Transverse colon (tissue), 4 donors: ENCODE measurements at regions not wholly inside any gene's neighbourhood (a gene's known extent, or its start where the extent isn't known, plus 50 kb on each side); places are given as distances from the start of the nearest gene placed in this dataset.

Source experiments
- DNase-seq: peaks from one replicate; pipeline ENCODE4 v3.0.0-alpha.2; 2019
- H3K27ac ChIP-seq, 4 donors: fragments of 200-600 bp; sonication (generic); 2 replicates each; pipeline ENCODE4 v1.5.1; 2016 to 2018; ENCODE audit warnings: inconsistent platforms in 4 of 4
- H3K27me3 ChIP-seq: fragments of 200-600 bp; sonication (generic); 2 replicates; pipeline ENCODE4 v1.5.1; 2017; ENCODE audit warnings: inconsistent platforms
- H3K36me3 ChIP-seq, 4 donors: fragments of 200-600 bp; sonication (generic); 2 replicates each; pipeline ENCODE4 v1.5.1; 2017 to 2019; ENCODE audit warnings: inconsistent platforms in 4 of 4
- H3K4me1 ChIP-seq, 4 donors: fragments of 200-600 bp; sonication (generic); 2 replicates each; pipeline ENCODE4 v1.5.1; 2017 to 2020; ENCODE audit warnings: inconsistent platforms in 4 of 4
- H3K4me3 ChIP-seq, 4 donors: fragments of 200-600 bp; sonication (generic); 1 replicate in 1 of 4; 2 replicates in 3 of 4; pipeline versions ENCODE4 v1.5.1 to v1.6.1; 2017 to 2019; ENCODE audit warnings: inconsistent platforms in 4 of 4
- H3K9me3 ChIP-seq, 2 donors: fragments of 200-600 bp; sonication (generic); 2 replicates each; pipeline ENCODE4 v1.5.1; 2017 to 2019; ENCODE audit warnings: inconsistent platforms in 2 of 2
- CTCF ChIP-seq, 5 experiments: fragments of 200-600 bp in 3 of 5; fragments of 450-650 bp in 2 of 5; sonication (generic) in 3 of 5; IDR thresholded peaks; 1 replicate in 2 of 5; 2 replicates in 3 of 5; pipeline ENCODE4 v1.5.1; 2016 to 2017; ENCODE audit warnings: antibody characterized with exemption in 5 of 5, inconsistent platforms in 3 of 5, mild to moderate bottlenecking in 2 of 5, moderate library complexity in 1 of 5
- EP300 ChIP-seq: sonication (generic); formaldehyde crosslinking; IDR thresholded peaks from one replicate; pipeline ENCODE4 v1.6.1; 2017; ENCODE audit warnings: antibody characterized with exemption, low read depth
- POLR2A ChIP-seq: fragments of 450-650 bp; IDR thresholded peaks from one replicate; pipeline ENCODE4 v1.6.1; 2016; ENCODE audit warnings: antibody characterized with exemption, mild to moderate bottlenecking, moderate library complexity
- POLR2AphosphoS5 ChIP-seq, 3 donors: sonication (generic); formaldehyde crosslinking; IDR thresholded peaks; one replicate each; pipeline ENCODE4 v1.6.1; 2016; ENCODE audit warnings: antibody characterized with exemption in 3 of 3
- WGBS, 2 donors: methylation state at CpG; one replicate each; pipeline ENCODE4 v1.1.5; 2018; ENCODE audit warnings: low coverage in 1 of 2; 5-methylcytosine and 5-hydroxymethylcytosine counted together
- in situ Hi-C, 4 donors: fragments of 200-750 bp; cut with MboI; loops; one replicate each; pipeline versions ENCODE4 v1.15.0 to v1.15.1; 2017; ENCODE audit warnings: low sequenced_read_pairs in 3 of 4, low pct_ligation_motif_present in 1 of 4, low pct_unique_long_range_greater_than_20kb in 1 of 4
- intact Hi-C: fragments of 100-400 bp; cut with DNase I; formaldehyde crosslinking; loops from one replicate; pipeline ENCODE4 v1.15.1; 2023; ENCODE audit warnings: low total_unique reads

DNA sequence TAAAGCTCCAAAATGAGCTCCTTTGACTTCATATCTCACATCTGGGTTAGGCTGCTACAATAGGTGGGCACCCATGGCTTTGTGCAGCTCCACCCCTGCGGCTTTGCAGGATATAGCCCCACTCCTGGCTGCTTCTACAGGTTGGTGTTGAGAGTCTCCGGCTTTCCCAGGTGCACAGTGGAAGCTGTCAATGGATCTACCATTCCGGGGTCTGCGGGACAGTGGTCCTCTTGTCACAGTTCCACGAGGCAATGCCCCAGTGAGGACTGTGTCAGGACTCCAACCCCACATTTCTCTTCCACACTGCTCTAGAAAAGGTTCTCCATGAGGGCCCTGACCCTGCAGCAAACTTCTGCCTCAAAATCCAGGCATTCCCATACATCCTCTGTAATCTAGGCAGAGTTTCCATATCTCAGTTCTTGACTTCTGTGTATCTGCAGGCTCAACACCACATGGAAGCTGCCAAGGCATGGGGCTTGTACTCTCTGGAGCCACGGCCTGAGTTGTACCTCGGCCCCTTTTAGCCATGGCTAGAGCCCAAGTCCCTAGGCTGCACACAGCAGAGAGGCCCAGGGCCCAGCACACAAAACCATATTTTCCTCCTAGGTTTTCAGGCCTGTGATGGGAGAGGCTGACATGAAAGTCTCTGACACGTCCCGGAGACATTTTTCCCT lies 342.8 kb downstream of the FAM47B start:
- Histone ChIP-seq H3K4me1 (no peaks in the 10 kb centered on the region), H3K27me3 (no peaks in the 10 kb centered on the region), H3K27ac (no peak overlapping the region), H3K36me3 (no peaks in the 10 kb centered on the region), H3K4me3 (no peak overlapping the region), H3K9me3 (no peaks in the 10 kb centered on the region)
- intact Hi-C loops (no loop called here), in situ Hi-C loops (no loop called here)
- WGBS, 2 donors, result 50 to 80% methylated on average over 2 to 9 of the region's 9 CpGs
- DNase-seq, result no peak
- no peak for TF ChIP-seq CTCF (IDR thresholded peaks at IDR 0.05)
- no peak for TF ChIP-seq POLR2A
- TF ChIP-seq EP300, result no peak
- no peak for TF ChIP-seq POLR2AphosphoS5 (IDR thresholded peaks at IDR 0.05)

- no peak for TF ChIP-seq POLR2A
- no peak for TF ChIP-seq CTCF (IDR thresholded peaks at IDR 0.05)
- TF ChIP-seq EP300, result no peak
- no peak for TF ChIP-seq POLR2AphosphoS5 (IDR thresholded peaks at IDR 0.05)
Measured at GRCh38 chrX:35288657-35289056, 346.1 kb downstream of the FAM47B start.

GRCh38 chrX:35289952-35290351 lies 347.4 kb downstream of the FAM47B start:
- H3K9me3 ChIP-seq, result no peaks in the 10 kb centered on the region
- H3K27ac ChIP-seq, result no peak overlapping the region
- in situ Hi-C loops (no loop called here), intact Hi-C loops (no loop called here)
- H3K4me1 ChIP-seq, result no peaks in the 10 kb centered on the region
- H3K4me3 ChIP-seq, result no peak overlapping the region
- no peaks in the 10 kb centered on the region for H3K27me3 ChIP-seq
- WGBS, 2 donors, result 48% methylated on average over 2 of the region's 2 CpGs; no CpG with 5 or more reads in 1 of the 2 donors
- H3K36me3 ChIP-seq, result no peaks in the 10 kb centered on the region
- TF ChIP-seq POLR2A, result no peak
- TF ChIP-seq EP300, result no peak
- TF ChIP-seq POLR2AphosphoS5 (IDR thresholded peaks at IDR 0.05), result no peak
- TF ChIP-seq CTCF (IDR thresholded peaks at IDR 0.05), result no peak
- no peak for DNase-seq

More at GRCh38 chrX:35288657-35289056, 346.1 kb downstream of the FAM47B start:
- H3K9me3 ChIP-seq, result no peaks in the 10 kb centered on the region
- H3K4me1 ChIP-seq, result no peaks in the 10 kb centered on the region
- no peak overlapping the region for H3K27ac ChIP-seq
- H3K27me3 ChIP-seq, result no peaks in the 10 kb centered on the region
- in situ Hi-C loops, result no loop called here
- 70% methylated on average over 1 of the region's 1 CpG; no CpG with 5 or more reads in 1 of the 2 donors for WGBS, 2 donors
- H3K4me3 ChIP-seq, result no peak overlapping the region
- no peaks in the 10 kb centered on the region for H3K36me3 ChIP-seq
- intact Hi-C loops, result no loop called here
- no peak for DNase-seq

DNA sequence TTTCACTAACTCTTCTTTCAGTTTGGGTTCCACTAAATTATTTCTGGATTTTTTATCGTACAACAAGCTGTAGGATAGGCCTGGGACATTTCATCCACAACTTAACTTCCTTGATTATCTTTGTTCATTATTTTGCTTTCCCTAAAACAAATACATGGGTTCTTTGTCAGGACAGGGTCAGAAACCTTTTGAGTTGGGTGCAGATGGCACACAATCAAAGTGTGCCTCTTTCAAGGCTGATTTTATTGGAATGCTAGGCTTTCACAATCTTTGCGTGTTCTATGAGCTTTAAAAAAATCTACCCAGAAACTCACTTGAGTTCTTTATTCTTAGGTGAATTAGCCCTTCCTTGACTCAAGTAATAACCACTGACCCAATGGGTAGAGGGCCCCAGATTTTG lies 348.4 kb downstream of the FAM47B start:
- H3K36me3 ChIP-seq, result no peaks in the 10 kb centered on the region
- 81 to 100% methylated on average over 1 to 2 of the region's 2 CpGs for WGBS, 2 donors
- H3K27me3 ChIP-seq, result no peaks in the 10 kb centered on the region
- no peak for DNase-seq
- in situ Hi-C loops (no loop called here), intact Hi-C loops (no loop called here)
- TF ChIP-seq POLR2AphosphoS5 (IDR thresholded peaks at IDR 0.05) (no peak), EP300 (no peak), CTCF (IDR thresholded peaks at IDR 0.05) (no peak), POLR2A (no peak)
- H3K4me3 ChIP-seq, result no peak overlapping the region
- H3K4me1 ChIP-seq, result no peaks in the 10 kb centered on the region
- H3K27ac ChIP-seq, result no peak overlapping the region
- H3K9me3 ChIP-seq, result no peaks in the 10 kb centered on the region
